Astrocyte of the cerebellum (primary cell): ENCODE measurements at regions not wholly inside any gene's neighbourhood (a gene's known extent, or its start where the extent isn't known, plus 50 kb on each side); places are given as distances from the start of the nearest gene placed in this dataset.

Experiments
- DNase-seq: peaks from one replicate; pipeline ENCODE4 v3.0.0-alpha.2; 2011; ENCODE audit warnings: low read depth
- H3K4me3 ChIP-seq: 2 replicates; pipeline ENCODE4 v1.5.1; 2011; ENCODE audit warnings: mild to moderate bottlenecking, low read depth, low read length, moderate library complexity
- in situ Hi-C: cut with HindIII; loops from 2 replicates; pipeline ENCODE4 v1.10.0; 2017; ENCODE audit warnings: low sequenced_read_pairs
- TF ChIP-seq, protein P1 (sequence below): IDR thresholded peaks from 2 replicates; pipeline ENCODE4 v1.5.1; 2012; ENCODE audit warnings: low read length, low read depth, moderate library complexity, mild to moderate bottlenecking; ENCODE audit errors: missing control alignments

DNA sequence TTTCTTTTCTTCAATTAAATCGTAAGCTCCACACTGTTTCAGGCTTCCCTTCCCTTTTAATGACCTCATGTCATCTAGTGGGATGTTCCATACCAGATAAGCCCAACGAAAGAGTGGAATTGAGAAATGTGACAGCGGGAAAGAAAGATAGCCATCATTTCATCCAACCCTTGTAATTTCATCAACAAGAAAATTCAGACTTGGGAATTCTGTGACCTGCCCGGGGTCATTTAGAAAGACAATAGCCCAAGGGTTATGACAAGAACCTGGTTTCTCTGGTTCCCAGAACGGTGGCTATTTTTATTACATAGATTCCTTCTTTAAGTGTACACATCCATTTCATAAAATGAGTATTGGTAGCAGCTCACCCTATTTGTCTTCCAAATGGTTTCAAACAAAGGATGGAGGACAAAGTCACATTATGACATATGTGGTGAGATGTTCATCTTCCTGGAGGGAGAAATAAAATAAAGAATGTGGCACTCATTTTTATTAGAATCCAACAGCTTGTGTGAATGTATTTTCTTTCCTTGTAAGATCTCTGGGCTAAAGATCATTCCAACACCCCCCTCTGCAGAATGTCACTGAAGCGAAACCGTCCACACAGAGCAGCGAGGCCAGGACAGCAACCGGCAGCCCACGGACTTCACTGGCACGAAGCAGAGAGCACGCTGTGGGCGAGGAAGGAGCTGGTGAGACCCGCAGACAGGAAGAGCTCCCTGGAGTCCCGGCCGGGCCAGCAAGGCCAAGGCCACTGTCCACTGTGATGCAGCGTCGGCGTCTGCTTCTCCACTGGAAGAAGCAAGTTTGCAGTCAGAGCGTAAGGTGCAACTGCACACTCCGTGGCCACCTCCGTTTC is 199.9 kb downstream of the KLF6 start:
- in situ Hi-C loops = no loop called here

DNA sequence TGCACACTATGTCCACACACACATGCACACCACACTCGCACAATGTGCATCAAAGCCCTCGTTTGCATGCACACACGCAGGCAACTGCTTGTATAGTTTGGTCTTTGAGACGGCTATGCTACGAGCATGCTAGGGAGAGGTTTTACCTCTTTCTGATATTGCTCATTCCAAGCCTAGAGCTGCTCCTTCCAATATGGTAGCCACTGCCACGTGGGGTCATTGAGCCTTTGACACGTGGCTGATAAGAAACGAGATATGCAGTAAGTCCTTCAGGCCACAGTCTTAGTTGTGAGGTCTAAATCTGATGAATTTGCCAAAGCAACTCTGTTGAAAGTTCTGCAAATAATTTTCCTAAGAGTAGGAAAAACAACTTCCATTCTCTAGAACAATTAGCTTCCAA is 204.4 kb downstream of the KLF6 start:
- DNase-seq = no peak
- no peak overlapping the region for H3K4me3 ChIP-seq
- TF ChIP-seq, protein P1, sequence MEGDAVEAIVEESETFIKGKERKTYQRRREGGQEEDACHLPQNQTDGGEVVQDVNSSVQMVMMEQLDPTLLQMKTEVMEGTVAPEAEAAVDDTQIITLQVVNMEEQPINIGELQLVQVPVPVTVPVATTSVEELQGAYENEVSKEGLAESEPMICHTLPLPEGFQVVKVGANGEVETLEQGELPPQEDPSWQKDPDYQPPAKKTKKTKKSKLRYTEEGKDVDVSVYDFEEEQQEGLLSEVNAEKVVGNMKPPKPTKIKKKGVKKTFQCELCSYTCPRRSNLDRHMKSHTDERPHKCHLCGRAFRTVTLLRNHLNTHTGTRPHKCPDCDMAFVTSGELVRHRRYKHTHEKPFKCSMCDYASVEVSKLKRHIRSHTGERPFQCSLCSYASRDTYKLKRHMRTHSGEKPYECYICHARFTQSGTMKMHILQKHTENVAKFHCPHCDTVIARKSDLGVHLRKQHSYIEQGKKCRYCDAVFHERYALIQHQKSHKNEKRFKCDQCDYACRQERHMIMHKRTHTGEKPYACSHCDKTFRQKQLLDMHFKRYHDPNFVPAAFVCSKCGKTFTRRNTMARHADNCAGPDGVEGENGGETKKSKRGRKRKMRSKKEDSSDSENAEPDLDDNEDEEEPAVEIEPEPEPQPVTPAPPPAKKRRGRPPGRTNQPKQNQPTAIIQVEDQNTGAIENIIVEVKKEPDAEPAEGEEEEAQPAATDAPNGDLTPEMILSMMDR = no peak
- in situ Hi-C loops = no loop called here

More for the DNA sequence above, 199.9 kb downstream of the KLF6 start:
- H3K4me3 ChIP-seq = no peak overlapping the region
- TF ChIP-seq, protein P1 = no peak
- DNase-seq = no peak

DNA sequence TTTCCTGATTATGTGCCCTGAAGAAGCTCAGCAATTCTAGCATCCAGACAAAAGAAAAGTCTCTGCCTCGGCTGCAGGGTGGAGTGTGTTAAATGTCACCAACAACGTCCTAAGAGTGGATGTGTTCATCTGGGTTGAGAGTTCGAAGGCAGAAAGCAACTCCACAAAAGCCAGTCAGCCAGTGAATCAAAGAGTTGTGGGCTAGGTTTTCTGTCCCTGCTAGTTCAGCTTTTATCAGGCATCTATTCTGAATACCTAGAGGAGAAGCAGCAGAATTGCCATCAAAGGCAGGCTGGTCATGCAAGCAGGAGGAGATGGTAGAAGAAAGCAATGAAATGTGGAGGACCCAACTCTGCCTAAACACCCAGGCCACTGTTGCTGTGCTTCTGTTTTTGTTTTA is 205.2 kb downstream of the KLF6 start:
- DNase-seq = no peak
- TF ChIP-seq, protein P1 = no peak
- H3K4me3 ChIP-seq = no peak overlapping the region
- in situ Hi-C loops = no loop called here

DNA sequence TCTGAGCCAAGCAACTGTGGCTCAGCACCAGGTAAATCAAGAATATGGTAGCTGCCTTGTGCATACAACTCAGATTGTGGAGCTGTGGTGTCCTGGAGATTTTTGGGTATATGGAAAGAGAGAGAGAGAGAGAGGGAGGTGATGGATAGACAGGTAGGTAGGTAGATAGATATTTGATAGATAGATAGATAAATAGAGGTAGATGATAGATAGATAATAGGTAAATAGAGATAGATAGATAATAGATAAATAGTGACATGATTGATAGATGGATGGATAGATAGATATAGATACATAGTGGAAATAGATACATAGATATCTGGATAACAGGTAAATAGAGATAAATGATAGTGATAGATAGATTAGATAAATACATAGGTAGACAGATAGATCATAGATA is 206.3 kb downstream of the KLF6 start:
- in situ Hi-C loops = no loop called here
- TF ChIP-seq, protein P1 = no peak
- H3K4me3 ChIP-seq = no peak overlapping the region
- no peak for DNase-seq

DNA sequence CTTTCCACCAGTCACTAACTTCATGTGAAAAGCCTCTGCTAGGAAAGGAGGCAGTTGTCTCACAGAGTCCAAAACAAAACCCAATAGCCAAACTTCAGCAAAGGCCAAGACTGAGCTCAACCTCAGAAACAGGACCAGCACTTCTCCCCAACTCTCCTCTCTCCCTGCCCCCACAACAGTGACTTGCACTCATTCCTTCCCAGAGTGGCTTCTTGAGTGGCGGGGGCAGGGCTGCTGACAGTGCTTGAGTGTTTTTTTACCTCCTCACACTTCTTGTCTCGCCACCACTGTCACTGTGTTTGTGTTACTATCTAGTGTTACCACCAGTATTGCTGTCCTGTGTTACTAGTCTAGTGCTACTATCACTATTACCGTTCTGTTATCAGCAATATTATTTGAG is 206.8 kb downstream of the KLF6 start:
- in situ Hi-C loops = no loop called here
- TF ChIP-seq, protein P1 = no peak
- no peak for DNase-seq
- no peak overlapping the region for H3K4me3 ChIP-seq

DNA sequence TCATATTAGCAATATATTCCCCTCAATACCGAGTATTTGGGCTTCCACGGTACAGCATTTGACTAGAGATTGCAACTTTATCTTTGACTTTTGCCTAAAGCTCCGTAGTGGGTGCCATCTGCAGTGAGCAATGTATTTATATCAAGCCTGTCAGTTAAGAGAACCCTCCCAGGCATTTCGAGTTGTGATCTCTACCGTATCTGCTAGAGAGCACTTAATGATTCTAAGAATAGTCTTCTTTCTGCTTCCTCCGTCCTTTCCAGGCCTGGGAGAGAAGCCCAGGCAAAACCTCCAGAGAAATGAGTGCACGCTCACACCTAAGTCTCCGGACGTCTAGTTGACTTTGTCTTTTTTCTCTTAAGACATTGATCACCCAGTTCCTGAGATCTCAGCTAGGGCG is 210.6 kb downstream of the KLF6 start:
- TF ChIP-seq, protein P1 = no peak
- no peak for DNase-seq
- in situ Hi-C loops = no loop called here
- no peak overlapping the region for H3K4me3 ChIP-seq

DNA sequence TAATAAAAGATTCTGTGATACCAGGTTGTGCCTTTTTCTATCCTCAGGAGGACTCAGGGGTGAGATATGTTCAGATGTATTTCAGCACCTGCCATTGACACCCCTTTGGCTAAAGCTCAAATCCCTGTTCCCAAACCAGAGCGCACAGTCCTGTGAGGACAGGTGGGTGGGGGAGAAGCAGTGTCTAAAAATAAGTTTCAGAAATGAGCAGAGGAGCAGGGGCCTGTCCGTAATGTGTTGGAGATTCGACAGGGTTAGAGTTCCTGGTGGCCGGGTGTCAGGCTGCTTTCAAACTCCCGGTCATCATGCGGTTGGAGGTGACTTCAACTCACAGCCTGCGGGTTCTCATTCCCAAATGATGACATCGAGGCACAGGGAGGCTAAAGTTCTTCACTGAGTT is 211.5 kb downstream of the KLF6 start:
- TF ChIP-seq, protein P1 = no peak
- no peak overlapping the region for H3K4me3 ChIP-seq
- no peak for DNase-seq
- in situ Hi-C loops = no loop called here
